ENCODE measurements at regions not wholly inside any gene's neighbourhood (a gene's known extent, or its start where the extent isn't known, plus 50 kb on each side); places are given as distances from the start of the nearest gene placed in this dataset.
"Not testable (repeated sequence)": the region's sequence is repeated elsewhere in the genome, so short reads cannot be mapped to it uniquely, and the experiment has no call there.

DNA sequence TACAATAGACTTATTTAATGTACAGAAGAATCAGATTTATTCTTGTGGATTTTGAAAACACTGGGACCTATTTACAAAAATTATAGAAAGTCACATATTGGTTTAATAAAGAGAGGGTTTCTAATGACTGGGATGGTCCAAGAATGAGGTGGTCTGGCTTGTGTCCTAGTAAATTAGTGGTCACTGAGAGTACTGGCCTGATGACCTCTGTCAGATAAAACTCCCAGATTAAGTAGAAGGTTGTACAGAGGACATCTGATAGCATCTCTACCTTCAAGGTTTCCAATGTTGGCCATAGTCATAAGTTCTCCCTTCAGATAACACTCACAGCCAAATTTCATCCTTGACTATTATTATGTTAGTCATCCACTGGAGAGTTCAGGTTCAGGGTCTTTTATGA is 692.9 kb downstream of the MTRR start:
- DNase-seq (ENCODE audit: low spot score) = no peak

DNA sequence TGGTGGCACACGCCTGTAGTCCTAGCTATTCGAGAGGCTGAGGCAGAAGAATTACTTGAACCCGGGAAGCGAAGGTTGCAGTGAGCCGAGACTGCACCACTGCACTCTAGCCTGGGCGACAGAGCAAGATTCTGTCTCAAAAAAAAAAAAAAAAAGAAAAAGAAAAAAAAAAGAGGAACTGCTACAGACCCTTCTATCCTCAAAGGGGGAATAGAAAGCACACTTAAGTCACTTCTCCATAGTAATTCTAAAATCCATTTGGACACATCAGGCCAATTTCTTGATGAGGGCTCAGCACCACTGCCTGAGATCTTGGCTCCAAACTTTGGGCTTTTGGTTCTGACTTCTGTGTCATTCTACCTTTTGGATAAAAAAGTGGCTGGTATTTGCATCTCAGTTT is 694.6 kb downstream of the MTRR start:
- DNase-seq (ENCODE audit: low spot score) = not testable (repeated sequence)

DNA sequence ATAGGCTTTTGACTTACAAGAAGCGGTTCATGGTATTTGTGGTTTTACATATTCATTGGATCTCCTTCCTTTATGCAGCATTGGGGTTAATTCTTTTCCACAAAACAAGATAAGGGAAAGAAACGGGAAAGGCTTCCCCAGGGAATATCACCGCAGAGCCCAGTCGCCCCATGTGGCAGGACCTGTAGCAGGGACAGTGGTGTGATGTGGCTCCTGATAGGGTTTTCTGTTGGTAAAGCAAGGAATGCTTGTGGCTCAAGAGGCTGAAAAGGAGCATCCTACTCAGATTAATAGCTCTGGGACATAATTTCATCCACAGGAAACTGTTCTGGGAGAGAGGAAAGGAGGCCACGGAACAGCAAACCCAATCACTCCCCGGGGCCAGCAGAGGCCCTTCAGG is 699.9 kb downstream of the MTRR start:
- no peak for DNase-seq (ENCODE audit: low spot score)

DNA sequence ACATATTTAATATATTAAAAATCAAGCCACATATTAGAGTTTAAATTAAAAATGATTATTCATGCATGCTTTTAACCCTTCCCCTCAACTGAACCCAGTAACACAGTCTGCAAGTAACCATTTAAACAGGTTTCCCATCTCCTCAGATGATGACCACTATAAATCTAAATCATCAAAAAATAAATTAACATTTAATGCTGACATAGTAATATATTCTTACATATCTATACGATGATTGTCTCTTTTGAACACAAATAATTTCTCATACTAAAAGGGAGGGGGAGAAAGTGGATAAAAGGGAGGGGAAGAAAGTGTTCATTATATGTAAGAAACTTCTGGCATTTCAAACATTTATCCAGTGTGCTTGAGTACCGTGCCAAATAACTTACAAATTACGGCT is 701.6 kb downstream of the MTRR start:
- no peak for DNase-seq (ENCODE audit: low spot score)

DNA sequence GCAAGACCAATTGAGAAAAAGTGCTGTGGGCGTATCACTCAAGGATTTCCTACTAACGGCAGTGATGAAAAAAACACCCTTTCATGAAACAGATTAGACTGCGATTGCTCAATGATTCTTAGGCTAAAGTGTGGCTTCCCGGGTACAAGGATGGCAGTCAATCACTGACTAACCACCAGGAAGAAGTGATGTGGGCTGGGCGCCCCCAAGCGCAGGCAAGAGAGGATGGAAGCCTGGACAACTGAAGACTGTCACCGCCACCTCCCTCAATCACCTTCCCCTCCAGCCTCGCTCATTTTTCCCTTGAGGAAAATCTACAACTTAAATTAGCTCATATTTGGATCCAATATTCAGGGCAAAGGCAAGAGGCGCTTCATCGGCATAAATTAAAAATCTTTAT is 707.2 kb downstream of the MTRR start:
- no peak for DNase-seq (ENCODE audit: low spot score)

DNA sequence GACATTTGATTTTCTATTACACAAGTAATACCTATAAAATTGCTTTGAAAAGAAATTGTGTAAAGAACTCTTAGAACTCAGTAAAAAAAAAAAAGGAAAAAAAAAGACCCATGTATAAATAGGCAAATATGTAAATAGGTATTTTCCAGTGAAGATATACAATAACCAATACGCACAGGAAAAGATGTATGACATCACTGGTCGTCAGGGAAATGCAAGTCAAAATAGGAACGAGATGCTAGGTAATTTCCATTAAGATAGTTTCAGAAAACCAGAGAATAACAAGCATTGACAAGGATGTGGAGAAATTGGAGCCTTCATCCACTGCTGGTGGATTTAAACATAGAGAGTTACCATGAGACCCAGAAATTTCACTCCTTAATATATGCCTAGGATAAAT is 708.8 kb downstream of the MTRR start:
- no peak for DNase-seq (ENCODE audit: low spot score)

DNA sequence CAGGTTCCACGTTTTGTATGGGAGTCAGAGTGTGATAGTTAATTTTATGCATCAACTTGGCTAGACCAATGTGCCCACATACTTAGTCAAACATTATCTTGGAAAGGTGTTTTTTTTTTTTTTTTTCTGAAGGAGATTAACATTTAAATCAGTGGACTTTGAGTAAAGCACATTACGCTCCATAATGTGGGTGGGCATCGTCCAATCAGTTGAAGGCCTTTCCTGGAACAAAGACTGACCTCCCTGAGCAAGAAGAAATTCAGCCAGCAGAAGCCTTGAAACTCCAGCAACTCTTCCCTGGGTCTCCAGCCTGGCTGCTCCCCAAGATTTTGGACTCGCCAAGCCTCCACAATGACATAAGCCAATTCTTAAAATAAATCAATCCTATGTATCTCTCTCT is 711.4 kb downstream of the MTRR start:
- no peak for DNase-seq (ENCODE audit: low spot score)

DNA sequence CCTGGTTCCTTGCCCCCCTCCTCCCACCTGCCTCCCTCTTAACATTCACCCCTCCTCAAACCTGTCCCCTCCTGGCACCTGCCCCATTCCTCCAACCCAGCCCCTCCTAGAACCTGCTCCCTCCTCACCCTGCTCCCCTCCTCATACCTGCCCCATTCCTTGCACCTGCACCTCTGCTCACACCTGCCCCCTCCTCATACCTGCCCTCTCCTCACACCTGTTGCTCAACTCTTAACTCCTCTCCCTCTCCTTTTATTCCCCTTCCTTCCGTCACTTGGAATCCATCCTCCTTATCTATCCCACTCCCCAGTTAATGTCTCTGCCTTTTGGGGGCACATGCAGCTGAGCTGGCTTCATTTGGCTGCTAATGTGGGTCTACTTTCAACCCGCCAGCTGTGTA is 712.1 kb downstream of the MTRR start:
- no peak for DNase-seq (ENCODE audit: low spot score)

DNA sequence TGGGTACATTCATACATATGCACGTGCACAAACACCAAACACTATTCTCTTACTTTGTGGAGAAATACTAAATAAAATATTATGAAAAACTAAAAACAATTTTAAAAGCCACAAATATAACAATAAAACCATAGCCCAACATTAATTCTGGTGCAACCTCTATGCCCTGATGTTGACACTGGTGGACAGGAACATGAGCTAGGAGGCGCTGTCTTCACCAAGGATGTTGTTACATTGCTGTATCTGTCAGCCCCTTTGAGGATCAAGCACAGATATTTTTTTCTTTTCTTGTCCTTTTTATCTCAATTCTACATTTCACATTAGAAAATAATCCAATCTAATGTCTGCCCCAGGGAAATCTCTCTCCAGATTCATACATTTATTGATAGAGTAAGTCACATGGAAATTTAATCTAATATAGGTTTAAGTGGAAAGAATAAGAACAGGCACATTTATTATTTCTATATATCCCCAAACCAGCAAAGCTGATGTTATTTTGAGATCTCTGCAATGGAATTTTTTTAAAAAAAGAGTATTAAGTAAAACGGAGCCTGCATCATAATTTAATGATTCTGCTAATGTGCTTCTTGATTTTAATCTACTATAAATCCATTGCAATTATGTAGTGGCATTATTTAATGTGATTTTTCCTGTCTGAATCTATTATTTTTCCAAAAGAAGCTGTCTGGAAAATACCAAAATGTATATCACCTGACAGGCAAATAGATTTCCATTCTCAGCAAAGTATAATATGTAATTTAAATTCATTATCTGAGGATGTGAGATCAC is 716.5 kb downstream of the MTRR start:
- no peak for DNase-seq (ENCODE audit: low spot score)

DNA sequence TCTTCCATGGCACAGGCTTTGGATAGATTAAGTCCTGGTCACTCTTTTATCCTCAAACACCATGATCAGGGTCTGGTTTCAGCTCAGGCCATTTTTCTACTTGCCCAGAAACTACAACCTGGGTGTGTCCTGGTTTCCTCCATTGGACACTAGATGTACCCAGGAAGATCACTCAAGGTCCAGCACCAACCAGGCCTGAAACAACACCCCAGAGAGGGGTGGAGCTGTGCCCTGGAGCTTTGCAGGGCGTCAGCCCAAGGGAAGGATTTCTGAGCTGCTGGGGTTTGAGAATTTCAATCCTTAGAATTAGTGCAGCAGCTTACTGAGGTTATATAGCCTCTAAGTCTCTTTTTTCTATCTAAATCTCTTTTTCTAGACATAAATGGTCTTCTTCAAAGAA is 722.0 kb downstream of the MTRR start:
- no peak for DNase-seq (ENCODE audit: low spot score)

DNA sequence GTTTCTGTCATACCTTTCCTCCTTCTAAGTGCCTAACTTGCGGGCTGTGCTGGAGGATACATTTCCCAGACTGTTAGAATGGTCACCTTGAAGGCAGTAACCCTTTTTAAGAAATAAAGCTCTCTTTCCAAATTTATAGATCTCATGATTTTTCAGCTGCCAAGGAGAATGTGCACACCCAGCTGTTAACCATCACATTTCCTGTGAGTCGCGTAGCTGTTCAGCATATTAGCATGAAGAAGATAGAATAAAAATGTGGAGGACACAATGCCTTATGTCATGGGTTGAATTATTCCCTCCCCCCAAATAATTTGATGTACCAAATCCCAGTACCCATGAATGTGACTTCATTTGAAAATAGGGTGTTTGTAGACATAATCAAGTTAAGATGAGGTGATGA is 729.4 kb downstream of the MTRR start:
- DNase-seq (ENCODE audit: low spot score) = no peak

DNA sequence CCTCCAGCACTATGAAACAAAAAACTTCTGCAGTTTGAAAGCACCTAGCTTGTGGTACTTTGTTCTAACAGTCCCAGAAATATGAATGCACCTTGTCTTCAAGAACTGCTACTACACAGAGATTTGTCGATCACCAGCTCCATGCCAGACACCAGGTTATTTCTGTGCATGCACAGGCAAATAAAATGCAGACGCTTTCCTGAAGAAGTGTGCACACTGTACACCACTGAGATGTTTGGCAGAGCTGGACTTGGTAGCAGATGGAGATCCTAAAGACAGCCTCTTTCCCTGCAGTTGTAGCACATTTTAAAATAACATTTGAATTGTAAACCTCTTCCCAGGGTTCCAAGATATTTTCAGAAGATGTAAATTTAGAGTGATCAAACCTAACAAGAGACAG is 730.0 kb downstream of the MTRR start:
- no peak for DNase-seq (ENCODE audit: low spot score)

DNA sequence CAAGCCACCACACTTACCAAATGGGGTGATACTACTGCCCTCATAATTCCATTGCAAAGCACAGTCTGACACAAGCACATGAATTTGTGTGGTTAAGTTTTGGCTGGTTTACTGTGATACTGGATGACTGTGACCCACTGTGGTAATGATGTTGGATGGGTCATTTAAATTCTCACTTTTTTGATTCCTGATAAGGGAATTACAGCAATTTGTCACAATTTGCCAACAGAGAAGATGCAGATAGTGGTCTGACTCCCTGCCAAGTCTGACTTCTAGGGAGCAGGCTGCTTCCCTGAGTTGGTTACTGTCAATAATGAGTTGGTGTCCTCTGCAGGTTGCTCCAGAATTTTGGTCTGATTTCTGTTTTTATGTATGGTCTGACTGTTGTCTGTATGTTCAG is 731.9 kb downstream of the MTRR start:
- DNase-seq (ENCODE audit: low spot score) = no peak

DNA sequence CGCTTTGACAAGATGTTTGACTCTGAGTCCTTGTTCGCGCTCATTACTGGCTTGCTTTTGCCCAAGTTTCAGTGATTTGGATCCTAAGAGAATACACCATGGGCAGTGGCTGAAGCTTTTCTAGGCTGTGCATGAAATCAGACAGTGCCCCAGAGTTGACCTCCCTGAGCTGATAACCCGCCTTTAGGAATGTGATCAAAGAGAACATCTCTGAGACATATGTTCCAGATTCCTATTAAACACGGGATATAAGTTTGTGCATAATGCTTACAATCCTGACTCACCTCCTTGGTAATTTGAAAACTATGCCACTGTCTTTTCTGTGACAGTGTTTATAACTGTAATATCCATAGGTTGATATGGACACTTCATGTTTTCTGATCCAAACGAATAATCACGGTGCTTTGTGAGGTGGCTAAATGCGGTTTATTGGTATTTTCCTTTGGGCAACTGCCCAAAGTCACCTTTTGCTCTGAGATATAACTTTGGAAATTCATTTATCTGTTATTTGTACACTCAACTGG is 732.9 kb downstream of the MTRR start:
- no peak for DNase-seq (ENCODE audit: low spot score)

DNA sequence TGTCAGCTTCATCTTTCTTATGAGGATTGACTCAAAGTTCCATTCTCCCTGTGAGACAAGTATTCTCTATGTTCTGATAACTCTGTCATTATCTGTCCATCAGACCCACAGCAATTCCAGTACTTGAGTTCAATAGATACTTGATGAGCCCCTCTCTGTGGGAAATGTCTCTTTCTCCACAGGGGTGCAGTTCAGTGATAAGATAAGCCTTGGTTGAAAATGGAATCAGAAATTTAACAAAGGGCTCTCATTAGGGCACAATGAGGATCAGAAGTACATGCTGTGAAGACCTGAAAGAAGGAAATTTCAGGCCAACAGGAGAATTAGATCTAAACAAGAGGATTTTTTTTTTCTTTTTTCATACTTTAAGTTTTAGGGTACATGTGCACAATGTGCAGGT is 737.3 kb downstream of the MTRR start:
- DNase-seq (ENCODE audit: low spot score) = no peak

DNA sequence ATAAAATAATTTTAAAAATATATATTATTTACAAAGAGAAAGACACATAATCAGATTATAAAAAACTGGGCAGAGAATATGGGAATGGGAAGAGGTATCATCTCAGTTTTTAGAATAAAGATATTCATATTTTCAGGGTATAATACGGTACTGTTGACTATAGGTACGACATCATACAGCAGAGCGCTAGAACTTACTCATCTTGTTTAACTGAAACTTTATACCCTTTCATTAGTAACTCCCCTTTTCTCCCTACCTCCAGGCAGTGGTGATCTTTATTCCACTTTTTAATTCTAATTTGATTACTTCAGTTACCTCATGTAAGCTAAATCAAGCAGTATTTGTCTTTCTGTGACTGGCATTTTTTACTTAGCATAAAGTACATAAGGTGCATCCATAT is 742.1 kb downstream of the MTRR start:
- no peak for DNase-seq (ENCODE audit: low spot score)

DNA sequence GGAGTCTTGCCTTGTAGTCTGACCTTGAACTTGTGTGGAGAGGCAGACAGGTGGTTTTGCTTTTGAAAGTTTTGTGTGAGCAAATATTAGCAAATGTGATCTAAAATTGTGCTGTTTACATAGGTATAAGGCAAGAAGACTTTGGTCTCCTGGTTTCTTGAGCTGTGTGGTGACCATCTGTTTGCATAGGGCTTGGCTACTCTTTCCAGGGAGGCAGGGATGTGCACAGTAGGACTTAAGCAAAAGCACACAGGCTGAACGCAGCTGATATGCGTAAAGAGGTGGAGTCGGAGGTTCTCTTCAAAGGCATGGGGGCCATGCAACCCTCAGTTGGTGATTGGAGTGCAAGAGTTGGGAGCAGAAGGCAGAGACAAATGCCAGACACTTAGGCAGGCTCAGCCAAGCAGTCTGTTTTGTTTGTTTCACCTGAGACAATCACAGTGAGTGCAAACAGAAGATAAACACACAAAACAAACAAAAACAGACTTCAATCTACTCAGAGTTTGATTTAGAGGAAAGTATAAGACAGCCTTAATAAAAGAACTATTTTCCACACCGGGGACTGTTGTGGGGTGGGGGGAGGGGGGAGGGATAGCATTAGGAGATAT is 744.2 kb downstream of the MTRR start:
- DNase-seq (ENCODE audit: low spot score) = no peak

DNA sequence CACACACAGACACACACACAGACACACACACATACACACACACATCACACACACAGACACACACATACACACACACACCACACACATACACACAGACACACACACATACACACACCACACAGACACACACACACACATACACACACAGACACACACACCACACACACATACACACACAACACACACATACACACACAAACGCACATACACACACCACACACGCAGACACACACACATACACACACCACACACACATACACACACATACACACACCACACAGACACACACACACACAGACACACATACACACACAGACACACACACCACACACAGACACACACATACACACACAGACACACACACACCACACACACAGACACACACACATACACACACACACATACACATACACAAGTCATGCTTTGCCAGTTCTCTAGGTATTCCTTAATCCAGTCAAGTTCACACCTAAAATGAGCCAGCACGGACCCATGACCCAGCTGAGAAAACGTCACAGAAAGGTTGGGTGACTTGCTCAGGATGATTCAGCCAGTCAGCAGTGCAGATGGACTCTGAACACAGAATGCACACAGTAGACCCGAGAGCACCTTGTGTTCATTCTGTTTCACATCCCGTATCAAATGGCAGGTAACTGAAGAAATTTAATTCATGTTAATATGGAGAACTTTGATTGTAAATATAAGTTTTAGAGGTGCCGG is 746.4 kb downstream of the MTRR start:
- no peak for DNase-seq (ENCODE audit: low spot score)

DNA sequence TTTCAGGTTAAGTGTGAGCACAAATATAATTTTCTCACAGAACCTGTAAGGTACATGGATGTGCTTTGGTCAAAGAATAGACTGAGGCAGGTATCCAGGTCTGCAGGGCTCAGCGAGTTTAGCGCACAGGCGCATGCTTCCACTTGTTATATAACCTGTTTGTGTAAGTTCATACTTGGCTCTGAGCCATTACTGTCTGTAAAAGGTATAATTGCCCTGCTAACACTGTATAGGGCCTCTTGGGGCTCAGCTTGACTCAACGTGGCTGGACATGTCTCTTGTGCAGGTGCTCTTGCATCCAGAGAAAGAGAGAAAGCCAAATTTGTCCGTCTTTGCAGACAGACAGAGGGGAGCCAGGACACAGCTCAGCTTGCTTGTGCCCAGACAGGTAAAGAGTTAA is 759.6 kb downstream of the MTRR start:
- DNase-seq (ENCODE audit: low spot score) = no peak

DNA sequence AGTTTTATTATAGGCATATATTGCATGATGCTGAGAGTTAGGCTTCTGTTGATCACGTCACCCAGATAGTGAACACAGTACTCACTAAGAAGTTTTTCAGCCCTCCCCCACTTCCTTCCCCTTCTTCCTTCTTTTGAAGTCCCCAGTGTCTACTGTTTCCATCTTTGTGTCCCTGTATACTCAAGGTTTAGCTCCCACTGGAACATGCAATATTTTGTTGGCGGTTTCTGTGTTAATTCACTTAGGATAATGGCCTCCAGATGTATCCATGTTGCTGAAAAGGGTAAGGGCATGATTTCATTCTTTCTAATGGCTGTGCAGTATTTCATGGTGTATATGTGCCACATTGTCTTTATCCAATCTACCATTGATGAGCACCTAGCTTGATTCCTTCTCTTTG is 764.3 kb downstream of the MTRR start:
- no peak for DNase-seq (ENCODE audit: low spot score)

DNA sequence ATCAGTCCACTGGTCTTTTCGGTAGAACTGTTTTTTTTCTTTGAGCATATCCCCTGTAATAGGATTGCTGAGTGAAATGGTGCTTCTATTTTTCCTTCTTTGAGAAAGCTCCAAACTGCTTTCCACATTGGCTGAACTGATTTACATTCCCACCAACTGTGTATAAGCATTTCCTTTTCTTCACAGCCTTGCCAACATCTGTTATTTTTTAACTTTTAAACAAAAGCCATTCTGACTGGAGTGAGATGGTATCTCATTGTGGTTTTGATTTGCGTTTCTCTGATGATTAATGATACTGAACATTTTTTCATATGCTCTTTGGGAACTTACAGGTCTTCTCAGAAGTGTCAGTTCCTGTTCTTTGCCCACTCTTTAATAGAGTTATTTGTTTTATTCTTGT is 764.7 kb downstream of the MTRR start:
- DNase-seq (ENCODE audit: low spot score) = no peak

DNA sequence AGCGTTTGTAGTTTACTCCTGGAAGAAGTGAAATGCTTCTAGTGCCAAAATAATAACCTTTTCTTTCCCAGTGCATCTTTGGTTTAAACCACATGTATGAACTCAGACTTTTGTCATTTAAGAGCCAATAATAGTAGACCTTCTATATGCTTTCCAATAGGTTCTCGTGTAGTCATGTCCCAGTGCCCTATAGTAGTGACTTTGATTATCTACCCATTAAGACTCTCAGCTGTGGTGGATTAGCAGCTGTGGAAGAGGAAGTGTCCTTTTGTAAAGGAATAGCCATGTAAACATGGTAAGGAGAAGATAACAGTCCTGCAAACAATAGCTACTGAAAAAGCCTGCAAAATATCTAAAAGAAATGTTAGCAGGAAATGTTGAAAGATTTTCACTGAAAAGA is 765.3 kb downstream of the MTRR start:
- DNase-seq (ENCODE audit: low spot score) = no peak

DNA sequence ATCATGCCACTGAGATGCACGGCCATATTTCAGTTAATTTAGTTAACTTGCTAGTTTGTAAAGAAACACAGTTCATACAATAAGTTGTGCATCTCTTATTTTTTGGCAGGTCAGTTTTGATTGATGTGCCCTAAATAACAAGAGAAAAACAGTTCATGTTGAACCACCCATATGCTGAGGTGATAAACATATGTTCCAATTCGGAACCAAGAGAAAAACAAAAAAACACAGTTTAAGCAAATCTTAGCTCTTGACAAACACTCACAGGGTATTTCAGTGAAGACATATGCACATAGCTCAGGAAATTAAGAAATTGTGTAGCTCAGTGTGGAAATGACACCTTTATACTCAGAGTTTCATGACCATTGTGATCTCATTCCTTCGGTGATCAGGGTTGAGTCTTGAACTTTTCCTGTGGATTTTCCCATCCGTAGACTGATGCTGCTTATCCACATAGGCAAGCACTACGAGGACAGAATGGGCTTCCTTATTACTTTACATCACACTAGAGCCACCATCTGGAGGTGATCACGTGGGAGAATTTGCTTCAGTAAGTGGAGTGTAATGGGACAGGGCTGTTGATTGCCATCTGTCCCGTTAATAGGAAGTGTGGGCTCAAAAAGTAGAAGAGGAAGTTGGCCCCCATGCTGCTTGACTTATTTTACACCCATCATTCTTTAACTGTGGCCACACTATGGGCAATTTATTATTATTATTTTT is 773.0 kb downstream of the MTRR start:
- no peak for DNase-seq (ENCODE audit: low spot score)

Data from kidney capillary endothelial cell (primary cell).